ENCODE measurements at regions not wholly inside any gene's neighbourhood (a gene's known extent, or its start where the extent isn't known, plus 50 kb on each side); places are given as distances from the start of the nearest gene placed in this dataset.

GRCh38 chr4:151922306-151922705 lies 161.5 kb upstream of the GATB start:
- H3K27ac ChIP-seq, result no peak overlapping the region
- H4K20me1 ChIP-seq (ENCODE audit: insufficient read depth, poor library complexity, severe bottlenecking), result no peaks in the 10 kb centered on the region
- H3K4me3 ChIP-seq, result no peak overlapping the region
- H3K4me2 ChIP-seq, result no peak overlapping the region
- H3K9me2 ChIP-seq (replicated peaks; ENCODE audit: insufficient read depth), result no peaks in the 10 kb centered on the region
- no peaks in the 10 kb centered on the region for H3K27me3 ChIP-seq
- H3K9me3 ChIP-seq (ENCODE audit: low read depth), result no peaks in the 10 kb centered on the region
- H3K79me2 ChIP-seq, result no peaks in the 10 kb centered on the region
- no peaks in the 10 kb centered on the region for H3K4me1 ChIP-seq (ENCODE audit: insufficient read depth)
- WGBS (ENCODE audit: low lambda C conversion rate, missing lambda C conversion rate), result 82% methylated on average over 4 of the region's 4 CpGs
- no peaks in the 10 kb centered on the region for H3K36me3 ChIP-seq (replicated peaks; ENCODE audit: insufficient read depth, low read depth)
- TF ChIP-seq EZH2 (IDR thresholded peaks at IDR 0.05; ENCODE audit: borderline replicate concordance), result no peak
- TF ChIP-seq EZH2phosphoT487 (IDR thresholded peaks at IDR 0.05; ENCODE audit: low read depth, severe bottlenecking, unreplicated experiment), result no peak
- TF ChIP-seq, protein P1, sequence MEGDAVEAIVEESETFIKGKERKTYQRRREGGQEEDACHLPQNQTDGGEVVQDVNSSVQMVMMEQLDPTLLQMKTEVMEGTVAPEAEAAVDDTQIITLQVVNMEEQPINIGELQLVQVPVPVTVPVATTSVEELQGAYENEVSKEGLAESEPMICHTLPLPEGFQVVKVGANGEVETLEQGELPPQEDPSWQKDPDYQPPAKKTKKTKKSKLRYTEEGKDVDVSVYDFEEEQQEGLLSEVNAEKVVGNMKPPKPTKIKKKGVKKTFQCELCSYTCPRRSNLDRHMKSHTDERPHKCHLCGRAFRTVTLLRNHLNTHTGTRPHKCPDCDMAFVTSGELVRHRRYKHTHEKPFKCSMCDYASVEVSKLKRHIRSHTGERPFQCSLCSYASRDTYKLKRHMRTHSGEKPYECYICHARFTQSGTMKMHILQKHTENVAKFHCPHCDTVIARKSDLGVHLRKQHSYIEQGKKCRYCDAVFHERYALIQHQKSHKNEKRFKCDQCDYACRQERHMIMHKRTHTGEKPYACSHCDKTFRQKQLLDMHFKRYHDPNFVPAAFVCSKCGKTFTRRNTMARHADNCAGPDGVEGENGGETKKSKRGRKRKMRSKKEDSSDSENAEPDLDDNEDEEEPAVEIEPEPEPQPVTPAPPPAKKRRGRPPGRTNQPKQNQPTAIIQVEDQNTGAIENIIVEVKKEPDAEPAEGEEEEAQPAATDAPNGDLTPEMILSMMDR (IDR thresholded peaks at IDR 0.05; ENCODE audit: poor library complexity), result no peak
- no peak overlapping the region for H2AFZ ChIP-seq
- DNase-seq (ENCODE audit: low spot score), result no peak

DNA sequence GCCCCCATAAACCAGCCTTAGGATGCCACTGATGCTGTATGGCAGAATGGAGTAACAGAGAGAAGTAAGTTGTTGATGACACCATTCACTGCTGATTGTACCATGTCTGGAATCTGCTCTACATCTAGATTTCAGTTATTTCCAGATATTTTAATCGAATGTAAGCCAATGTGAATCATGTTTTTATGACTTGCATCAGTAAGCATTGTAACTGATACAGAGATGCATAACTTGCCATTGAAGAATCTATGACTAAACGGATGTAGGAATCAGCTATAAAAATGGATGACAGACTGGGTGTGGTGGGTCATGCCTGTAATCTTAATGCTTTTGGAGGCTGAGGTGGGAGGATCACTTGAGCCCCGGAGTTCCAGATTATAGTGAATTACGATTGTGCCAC lies 161.0 kb upstream of the GATB start:
- Histone ChIP-seq H3K27me3 (no peaks in the 10 kb centered on the region), H3K9me3 (ENCODE audit: low read depth) (no peaks in the 10 kb centered on the region), H2AFZ (no peak overlapping the region), H3K9me2 (replicated peaks; ENCODE audit: insufficient read depth) (no peaks in the 10 kb centered on the region), H4K20me1 (ENCODE audit: insufficient read depth, poor library complexity, severe bottlenecking) (no peaks in the 10 kb centered on the region), H3K4me3 (no peak overlapping the region), H3K4me1 (ENCODE audit: insufficient read depth) (no peaks in the 10 kb centered on the region), H3K79me2 (no peaks in the 10 kb centered on the region), H3K4me2 (no peak overlapping the region), H3K36me3 (replicated peaks; ENCODE audit: insufficient read depth, low read depth) (no peaks in the 10 kb centered on the region), H3K27ac (no peak overlapping the region)
- TF ChIP-seq, protein P1 (IDR thresholded peaks at IDR 0.05; ENCODE audit: poor library complexity), result no peak
- TF ChIP-seq EZH2 (IDR thresholded peaks at IDR 0.05; ENCODE audit: borderline replicate concordance) (no peak), EZH2phosphoT487 (IDR thresholded peaks at IDR 0.05; ENCODE audit: low read depth, severe bottlenecking, unreplicated experiment) (no peak)
- WGBS (ENCODE audit: low lambda C conversion rate, missing lambda C conversion rate), result 78% methylated on average over 4 of the region's 4 CpGs
- no peak for DNase-seq (ENCODE audit: low spot score)

DNA sequence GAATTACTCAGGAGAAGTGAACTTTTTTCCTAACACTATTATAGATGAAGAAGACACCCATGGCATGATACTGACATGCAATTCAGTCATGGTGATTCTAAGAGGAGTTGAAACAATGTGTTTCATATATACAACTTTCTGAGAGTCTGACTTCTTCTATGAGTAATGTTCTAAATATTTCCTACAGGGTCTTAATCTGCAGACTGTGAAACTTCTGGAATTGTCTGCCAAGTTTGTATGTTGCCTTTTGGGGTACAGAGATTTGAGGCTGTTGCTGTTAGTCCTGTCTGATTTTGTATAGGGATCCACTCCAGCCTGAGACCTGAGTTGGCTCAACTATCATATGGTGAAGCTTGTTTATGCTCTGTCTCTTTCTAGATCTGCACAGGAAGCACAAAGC lies 160.6 kb upstream of the GATB start:
- H3K4me3 ChIP-seq, result no peak overlapping the region
- no peak overlapping the region for H3K27ac ChIP-seq
- H3K4me1 ChIP-seq (ENCODE audit: insufficient read depth), result no peaks in the 10 kb centered on the region
- H3K27me3 ChIP-seq, result no peaks in the 10 kb centered on the region
- H3K4me2 ChIP-seq, result no peak overlapping the region
- no peaks in the 10 kb centered on the region for H3K9me2 ChIP-seq (replicated peaks; ENCODE audit: insufficient read depth)
- no peaks in the 10 kb centered on the region for H3K9me3 ChIP-seq (ENCODE audit: low read depth)
- TF ChIP-seq EZH2phosphoT487 (IDR thresholded peaks at IDR 0.05; ENCODE audit: low read depth, severe bottlenecking, unreplicated experiment) (no peak), EZH2 (IDR thresholded peaks at IDR 0.05; ENCODE audit: borderline replicate concordance) (no peak)
- TF ChIP-seq, protein P1 (IDR thresholded peaks at IDR 0.05; ENCODE audit: poor library complexity), result no peak
- no peak overlapping the region for H2AFZ ChIP-seq
- H3K79me2 ChIP-seq, result no peaks in the 10 kb centered on the region
- no peaks in the 10 kb centered on the region for H4K20me1 ChIP-seq (ENCODE audit: insufficient read depth, poor library complexity, severe bottlenecking)
- DNase-seq (ENCODE audit: low spot score), result no peak
- H3K36me3 ChIP-seq (replicated peaks; ENCODE audit: insufficient read depth, low read depth), result no peaks in the 10 kb centered on the region

DNA sequence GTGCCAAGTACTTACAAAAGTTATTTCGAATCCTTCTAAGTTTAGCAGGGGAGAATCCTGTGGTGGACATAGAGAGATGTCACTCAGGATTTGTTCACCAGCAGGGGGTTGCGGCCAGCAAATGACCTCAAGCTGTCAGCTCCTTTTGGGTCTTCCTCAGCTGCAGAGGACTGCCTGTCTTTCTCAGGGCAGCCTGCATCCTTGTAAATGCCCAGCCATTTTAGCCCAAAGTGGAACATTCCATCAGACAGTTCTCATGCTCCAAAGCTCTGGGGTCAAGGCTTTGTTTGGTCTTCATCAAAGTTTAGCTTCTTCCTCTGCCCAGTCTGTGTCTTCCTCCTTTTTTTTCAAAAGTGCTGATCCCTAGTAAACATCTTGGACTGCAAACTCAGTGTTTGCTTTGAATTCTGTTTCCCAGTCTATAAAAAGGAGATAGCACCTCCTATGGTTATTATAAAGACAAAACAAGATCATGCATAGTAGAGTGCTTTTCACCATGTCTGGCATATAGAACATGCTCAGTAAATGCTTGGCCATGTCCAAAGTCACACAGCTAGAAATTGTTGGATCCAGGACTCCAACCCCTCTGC lies 156.4 kb upstream of the GATB start:
- WGBS (ENCODE audit: low lambda C conversion rate, missing lambda C conversion rate), result 91% methylated on average over 2 of the region's 2 CpGs
- TF ChIP-seq, protein P1 (IDR thresholded peaks at IDR 0.05; ENCODE audit: poor library complexity), result no peak
- TF ChIP-seq EZH2phosphoT487 (IDR thresholded peaks at IDR 0.05; ENCODE audit: low read depth, severe bottlenecking, unreplicated experiment) (no peak), EZH2 (IDR thresholded peaks at IDR 0.05; ENCODE audit: borderline replicate concordance) (no peak)

More for the DNA sequence above, 156.4 kb upstream of the GATB start:
- Histone ChIP-seq H3K36me3 (replicated peaks; ENCODE audit: insufficient read depth, low read depth) (no peaks in the 10 kb centered on the region), H3K4me1 (ENCODE audit: insufficient read depth) (no peaks in the 10 kb centered on the region), H2AFZ (no peak overlapping the region), H3K4me3 (no peak overlapping the region), H3K27ac (no peak overlapping the region), H3K4me2 (no peak overlapping the region), H3K27me3 (no peaks in the 10 kb centered on the region), H3K9me2 (replicated peaks; ENCODE audit: insufficient read depth) (no peaks in the 10 kb centered on the region), H3K79me2 (no peaks in the 10 kb centered on the region), H4K20me1 (ENCODE audit: insufficient read depth, poor library complexity, severe bottlenecking) (no peaks in the 10 kb centered on the region), H3K9me3 (ENCODE audit: low read depth) (no peaks in the 10 kb centered on the region)
- no peak for DNase-seq (ENCODE audit: low spot score)

Measured in hepatocyte (in vitro differentiated cells).